Activated CD8-positive, alpha-beta memory T cell treated with anti-CD3 and anti-CD28 coated beads for 36 hours (primary cell): ENCODE measurements at regions not wholly inside any gene's neighbourhood (a gene's known extent, or its start where the extent isn't known, plus 50 kb on each side); places are given as distances from the start of the nearest gene placed in this dataset.
"Not testable (repeated sequence)": the region's sequence is repeated elsewhere in the genome, so short reads cannot be mapped to it uniquely, and the experiment has no call there.

Source experiments
- CTCF ChIA-PET: fragments of 350-600 bp; sonication (Branson Sonifier 250); formaldehyde crosslinking; loops from one replicate; lab custom pipeline; 2021; ENCODE audit warnings: antibody characterized with exemption; lab: Charles Lee
- POLR2A ChIA-PET: fragments of 350-600 bp; sonication (Branson Sonifier 250); formaldehyde crosslinking; loops from one replicate; lab custom pipeline; 2021; ENCODE audit warnings: antibody characterized with exemption; lab: Charles Lee

DNA sequence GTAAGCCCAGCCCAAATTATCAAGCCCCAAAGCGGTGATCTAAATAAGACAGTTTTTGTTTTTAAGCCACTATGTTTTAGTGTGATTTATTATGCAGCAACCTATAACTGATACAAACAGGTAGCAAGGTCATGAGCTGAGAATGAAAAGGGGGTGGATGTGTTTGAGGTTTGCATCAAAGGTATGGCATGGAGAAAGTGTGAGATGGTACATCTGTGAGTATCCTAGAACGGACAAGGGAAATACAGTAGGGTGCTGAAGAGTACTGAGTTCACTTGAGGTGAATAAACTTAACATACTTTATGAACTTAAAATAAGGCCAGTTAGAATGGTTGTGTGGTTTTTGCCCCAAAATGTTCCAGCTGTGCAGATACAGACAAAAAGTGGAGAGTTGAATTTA is 286.0 kb upstream of the B3GALT2 start:
- ChIA-PET CTCF (no interaction called here), POLR2A (no interaction called here)

DNA sequence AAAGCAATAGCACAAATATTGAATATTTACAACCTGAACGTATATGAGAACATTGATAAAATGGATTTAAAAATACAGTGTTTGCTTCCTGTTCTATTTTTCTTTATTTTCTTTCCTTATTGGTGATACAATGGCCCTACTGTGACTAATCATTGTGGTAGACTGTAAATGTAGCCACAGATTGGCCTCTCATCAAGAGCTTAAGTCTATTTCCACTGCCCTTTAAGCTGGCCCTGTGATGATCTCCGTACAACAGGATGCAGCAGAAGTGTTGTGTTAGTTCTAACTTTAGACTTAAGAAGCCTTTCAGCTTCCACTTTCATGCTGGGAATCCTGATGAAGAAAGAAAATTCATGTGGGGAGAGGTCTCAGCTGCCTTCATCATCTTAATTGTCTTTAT is 285.6 kb upstream of the B3GALT2 start:
- POLR2A ChIA-PET: no interaction called here
- CTCF ChIA-PET: no interaction called here

- CTCF ChIA-PET: no interaction called here
- POLR2A ChIA-PET: no interaction called here
Measured at GRCh38 chr1:193463326-193463932, 277.0 kb upstream of the B3GALT2 start.

- ChIA-PET POLR2A (no interaction called here), CTCF (no interaction called here)
Measured at GRCh38 chr1:193462629-193463320, 276.4 kb upstream of the B3GALT2 start.

- POLR2A ChIA-PET: no interaction called here
- CTCF ChIA-PET: interaction anchor here (1.8 kb wide), 1 partner anchor 81 kb away, joined by 6 read pairs; no protein-coding TSS in a partner anchor
Measured at GRCh38 chr1:193458628-193459027, 272.2 kb upstream of the B3GALT2 start.

GRCh38 chr1:193457676-193458075 is 271.3 kb upstream of the B3GALT2 start:
- ChIA-PET POLR2A (no interaction called here), CTCF (interaction anchor here (1.8 kb wide), 1 partner anchor 82 kb away, joined by 6 read pairs; no protein-coding TSS in a partner anchor)

DNA sequence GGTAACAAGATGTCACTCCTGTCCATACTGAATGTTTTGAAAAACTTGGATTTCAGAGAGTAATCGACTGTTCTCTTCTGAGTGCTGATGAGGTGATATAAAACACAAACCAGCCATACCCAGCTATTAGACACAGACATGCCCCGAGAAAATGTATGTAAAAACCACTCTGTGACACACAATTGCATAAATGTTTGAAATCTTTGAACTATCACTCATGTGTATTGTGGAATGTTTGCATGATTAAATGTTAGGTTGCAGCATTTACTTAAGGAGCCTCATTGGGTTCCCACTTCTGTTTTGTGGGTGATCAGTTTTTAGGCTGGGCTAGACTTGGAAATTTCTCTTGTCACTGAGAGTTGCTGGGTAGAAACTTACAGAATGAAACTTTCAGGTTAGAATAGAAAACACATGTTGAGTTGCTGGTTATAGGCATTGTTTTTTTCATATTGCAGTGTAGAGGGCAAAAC is 270.4 kb upstream of the B3GALT2 start:
- CTCF ChIA-PET: no interaction called here

DNA sequence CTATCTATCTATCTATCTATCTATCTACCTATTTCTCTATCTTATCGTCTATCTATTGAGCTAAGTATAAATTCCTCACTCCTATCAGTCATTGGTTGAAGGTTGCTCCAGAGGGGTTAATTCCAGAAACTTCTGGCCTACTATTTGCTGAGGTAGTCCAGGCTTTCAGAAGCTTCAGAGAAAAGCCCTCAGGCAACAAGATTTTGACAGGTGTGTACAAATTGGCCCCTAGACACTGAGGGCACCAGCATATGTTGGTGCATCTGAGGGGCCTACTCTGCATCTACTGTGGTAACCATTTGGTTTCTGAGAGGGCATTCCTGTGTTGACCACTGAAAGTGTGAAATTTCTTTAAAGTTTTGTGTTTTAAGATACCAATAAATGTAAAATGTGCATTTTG is 265.2 kb upstream of the B3GALT2 start:
- POLR2A ChIA-PET: no interaction called here
- CTCF ChIA-PET: no interaction called here

More for the DNA sequence above, 270.4 kb upstream of the B3GALT2 start:
- POLR2A ChIA-PET: no interaction called here

- ChIA-PET CTCF (no interaction called here), POLR2A (no interaction called here)
Measured at GRCh38 chr1:193451001-193451400, 264.6 kb upstream of the B3GALT2 start.

DNA sequence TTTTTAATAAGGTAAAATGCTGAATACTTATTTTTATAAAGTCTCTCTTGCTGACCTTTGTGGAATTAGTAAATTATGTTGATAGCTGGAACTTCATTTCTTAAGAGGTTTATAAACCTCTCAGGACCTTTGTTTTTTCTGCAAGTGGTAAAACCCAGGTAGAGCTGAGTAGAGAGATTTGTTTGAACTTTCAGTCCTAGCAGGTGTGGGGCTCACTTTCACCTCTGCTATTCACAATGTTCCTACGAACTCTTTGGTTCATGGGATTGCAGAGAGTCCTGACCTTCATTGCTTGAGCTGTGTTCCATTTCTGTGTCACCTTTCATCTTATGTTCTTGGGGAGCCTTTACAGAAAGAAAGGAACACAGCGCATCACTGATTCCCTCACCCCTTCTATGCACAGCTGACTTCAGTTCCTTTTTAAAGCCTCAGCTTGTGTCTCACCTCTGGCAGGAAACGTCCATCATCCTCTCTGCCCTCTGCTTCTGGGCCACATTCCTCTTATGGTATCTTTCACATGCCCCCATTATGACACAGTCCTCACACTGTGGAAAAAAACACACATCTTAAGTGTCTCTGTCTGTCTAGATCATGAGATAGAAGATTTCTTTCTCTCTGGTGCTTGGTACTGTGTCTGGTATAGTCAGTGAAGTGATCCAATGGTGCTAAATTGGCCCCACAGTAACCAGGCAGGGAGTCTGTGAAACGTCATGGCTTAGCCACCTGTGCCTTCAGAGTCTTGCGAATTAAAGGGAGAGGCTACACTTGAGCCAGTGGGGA is 262.5 kb upstream of the B3GALT2 start:
- ChIA-PET POLR2A (no interaction called here), CTCF (no interaction called here)

GRCh38 chr1:193443886-193444285 is 257.5 kb upstream of the B3GALT2 start:
- ChIA-PET CTCF (no interaction called here), POLR2A (no interaction called here)

DNA sequence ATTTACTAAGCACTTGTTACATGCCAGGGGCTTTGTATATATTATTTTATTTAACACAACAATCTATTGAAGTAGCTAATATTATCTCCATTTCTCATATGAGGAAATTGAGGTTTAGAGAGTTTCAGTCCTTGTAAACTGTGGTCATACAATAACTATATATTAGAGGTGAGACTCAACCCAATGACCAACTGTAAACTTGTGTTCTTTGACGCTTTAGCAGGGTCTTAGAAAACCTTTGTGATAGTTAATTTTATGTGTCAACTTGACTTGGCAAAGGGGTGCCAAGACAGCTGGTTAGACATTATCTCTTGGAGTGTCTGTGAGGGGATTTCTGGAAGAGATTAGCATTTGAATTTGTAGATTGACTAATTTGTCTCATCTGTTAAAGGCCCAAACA is 252.4 kb upstream of the B3GALT2 start:
- ChIA-PET POLR2A (no interaction called here), CTCF (no interaction called here)

- POLR2A ChIA-PET: no interaction called here
- CTCF ChIA-PET: no interaction called here
Measured at GRCh38 chr1:193438312-193438711, 251.9 kb upstream of the B3GALT2 start.

DNA sequence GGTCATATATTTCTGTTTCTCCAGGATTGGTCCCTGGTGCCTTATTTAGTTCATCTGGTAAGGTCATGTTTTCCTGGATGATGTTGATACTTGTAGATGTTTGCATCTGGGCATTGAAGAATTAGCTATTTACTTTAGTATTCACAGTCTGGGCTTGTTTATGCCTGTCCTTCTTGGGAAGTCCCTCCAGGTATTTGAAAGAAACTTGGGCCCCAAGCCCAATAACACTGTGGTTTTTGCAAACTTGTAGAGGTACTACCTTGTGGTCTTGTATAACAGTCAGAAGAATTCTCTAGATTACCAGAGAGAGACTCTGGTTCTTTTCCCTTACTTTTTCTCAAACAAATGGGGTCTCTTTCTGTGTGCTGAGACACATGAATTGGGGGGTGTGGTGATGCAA is 251.4 kb upstream of the B3GALT2 start:
- ChIA-PET CTCF (no interaction called here), POLR2A (no interaction called here)

DNA sequence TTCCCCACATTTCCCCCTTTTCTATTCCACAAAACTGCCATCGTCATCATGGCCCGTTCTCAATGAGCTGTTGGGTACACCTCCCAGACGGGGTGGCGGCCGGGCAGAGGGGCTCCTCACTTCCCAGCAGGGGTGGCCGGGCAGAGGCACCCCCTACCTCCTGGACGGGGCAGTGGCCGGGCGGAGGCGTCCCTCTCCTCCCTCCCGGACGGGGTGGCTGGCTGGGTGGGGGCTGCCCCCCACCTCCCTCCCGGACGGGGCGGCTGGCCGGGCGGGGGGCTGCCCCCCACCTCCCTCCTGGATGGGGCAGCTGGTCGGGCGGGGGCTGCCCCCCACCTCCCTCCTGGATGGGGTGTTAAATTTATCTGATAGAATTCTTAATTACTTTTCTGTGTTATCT is 250.9 kb upstream of the B3GALT2 start:
- POLR2A ChIA-PET, CTCF ChIA-PET: not testable (repeated sequence)

- CTCF ChIA-PET: no interaction called here
Measured at GRCh38 chr1:193435781-193436180, 249.4 kb upstream of the B3GALT2 start.

DNA sequence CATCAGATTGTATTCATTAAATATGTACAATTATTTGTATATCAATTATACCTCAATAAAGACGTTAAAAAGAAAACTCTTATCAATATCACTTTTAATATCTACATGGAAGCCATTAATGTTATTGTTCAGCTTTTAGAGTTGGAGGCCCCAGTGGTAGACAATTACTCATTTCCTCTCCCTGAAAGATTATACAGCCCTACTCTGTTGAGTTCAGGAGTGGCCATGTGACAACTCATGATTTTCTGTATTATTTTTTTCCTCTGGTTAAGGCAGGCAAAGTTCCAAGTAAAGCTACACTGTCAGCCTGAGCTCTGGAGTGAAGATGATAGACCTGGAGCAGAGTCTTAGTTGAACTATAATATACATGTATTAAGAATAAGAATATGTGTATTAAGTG is 247.9 kb upstream of the B3GALT2 start:
- CTCF ChIA-PET: no interaction called here

More at GRCh38 chr1:193435781-193436180, 249.4 kb upstream of the B3GALT2 start:
- POLR2A ChIA-PET: no interaction called here

DNA sequence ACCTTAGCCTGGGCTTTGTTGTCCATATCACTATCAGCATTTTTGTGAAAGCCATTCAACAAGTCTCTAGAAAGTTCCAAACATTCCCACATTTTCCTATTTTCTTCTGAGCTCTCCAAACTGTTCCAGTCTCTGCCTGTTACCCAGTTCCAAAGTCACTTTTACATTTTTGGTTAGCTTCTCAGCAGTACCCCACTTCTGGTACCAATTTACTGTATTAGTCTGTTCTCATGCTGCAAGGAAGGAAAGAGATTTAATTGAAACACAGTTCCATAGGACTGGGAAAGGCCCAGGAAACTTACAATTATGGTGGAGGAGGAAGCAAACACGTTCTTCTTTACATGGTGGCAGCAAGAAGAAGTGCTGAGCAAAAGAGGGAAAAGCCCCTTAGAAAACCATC is 247.2 kb upstream of the B3GALT2 start:
- CTCF ChIA-PET: no interaction called here

More for the DNA sequence above, 247.9 kb upstream of the B3GALT2 start:
- POLR2A ChIA-PET: no interaction called here

DNA sequence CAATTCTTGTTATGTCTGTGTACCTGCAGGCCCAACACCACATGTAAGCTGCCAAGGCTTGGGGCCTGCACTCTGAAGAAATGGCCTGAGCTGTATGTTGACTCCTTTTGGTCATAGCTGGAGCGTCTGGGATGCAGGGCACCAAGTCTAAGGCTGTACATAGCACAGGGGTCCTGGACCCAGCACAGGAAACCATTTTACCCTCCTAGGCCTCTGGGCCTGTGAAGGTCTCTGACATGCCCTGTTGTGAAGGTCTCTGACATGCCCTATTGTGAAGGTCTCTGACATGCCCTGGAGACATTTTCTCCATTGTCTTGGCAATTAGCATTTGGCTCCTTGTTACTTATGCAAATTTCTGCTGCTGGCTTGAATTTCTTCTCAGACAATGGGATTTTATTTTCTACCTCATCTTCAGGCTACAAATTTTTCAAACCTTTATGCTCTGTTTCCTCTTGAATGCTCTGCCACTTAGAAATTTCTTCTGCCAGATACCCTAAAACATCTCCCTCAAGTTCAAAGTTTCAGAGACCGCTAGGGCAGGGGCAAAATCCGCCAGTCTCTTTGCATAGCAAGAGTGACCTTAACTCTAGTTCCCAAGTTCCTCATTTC is 246.7 kb upstream of the B3GALT2 start:
- CTCF ChIA-PET: no interaction called here
- POLR2A ChIA-PET: no interaction called here

More for the DNA sequence above, 247.2 kb upstream of the B3GALT2 start:
- POLR2A ChIA-PET: no interaction called here
